ENCODE measurements at regions not wholly inside any gene's neighbourhood (a gene's known extent, or its start where the extent isn't known, plus 50 kb on each side); places are given as distances from the start of the nearest gene placed in this dataset.

DNA sequence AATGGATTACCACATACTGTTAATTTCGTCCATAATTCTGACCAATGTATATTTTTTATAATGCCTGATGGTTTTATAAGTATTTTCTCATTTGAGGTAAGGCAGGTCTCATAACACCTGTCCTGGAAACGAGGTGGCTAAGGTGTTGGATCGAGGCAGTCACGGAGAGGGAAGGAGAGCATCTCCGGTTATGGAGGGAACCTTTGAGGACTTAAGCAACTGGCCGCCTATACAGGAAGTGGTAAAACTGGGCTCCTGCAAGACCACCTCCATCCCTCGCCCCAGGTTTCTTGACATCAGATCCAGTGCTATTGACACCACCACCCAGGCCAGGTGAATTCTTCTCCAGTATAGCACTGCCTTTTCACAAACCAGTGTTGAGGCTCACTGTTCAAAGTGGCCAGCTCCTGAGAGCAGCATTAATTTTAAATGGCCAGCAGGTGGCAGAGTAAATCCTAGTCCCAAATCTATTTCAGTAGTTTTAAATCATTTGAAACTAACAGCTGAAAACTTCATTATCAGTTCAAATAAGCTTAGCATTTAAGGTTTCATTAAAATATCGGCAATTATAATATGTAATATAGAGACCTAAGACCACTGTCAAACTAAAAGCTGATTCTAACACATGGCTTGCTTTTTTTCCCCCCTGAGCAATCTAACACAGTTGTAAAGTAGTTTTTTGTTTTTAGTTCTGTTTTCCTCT is 100.8 kb downstream of the PPM1A start:
- intact Hi-C loops (cut with DNase I; ENCODE audit: low total_unique reads), result loop anchor here (10.0 kb wide), 1 partner anchor 215 kb away; no protein-coding TSS in a partner anchor

DNA sequence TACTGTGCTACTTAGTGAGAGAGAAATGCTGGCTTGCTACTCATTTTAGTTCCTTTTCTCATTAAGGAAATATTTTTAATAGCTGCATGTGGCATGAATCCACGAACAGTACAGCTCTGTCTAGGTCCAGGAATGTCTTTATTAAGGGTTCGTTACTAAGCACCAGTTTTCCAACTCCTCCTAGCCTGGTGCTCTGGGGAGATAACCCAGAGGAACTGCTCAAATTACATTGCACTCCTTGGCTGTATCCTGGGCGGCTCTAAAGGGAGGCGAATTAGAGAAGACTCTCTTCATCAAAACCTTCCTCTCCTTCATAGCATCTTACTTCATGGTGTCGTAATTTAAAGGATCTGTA is 101.3 kb downstream of the PPM1A start:
- no peak overlapping the region for H3K27ac ChIP-seq
- H3K9me3 ChIP-seq, result no peaks in the 10 kb centered on the region
- H3K36me3 ChIP-seq, result no peaks in the 10 kb centered on the region
- in situ Hi-C loops (cut with MboI; ENCODE audit: low pct_ligation_motif_present in 1 of 4, low pct_unique_long_range_greater_than_20kb in 1 of 4, low sequenced_read_pairs in 3 of 4) (loop anchor here in 1 of 4 donors (25.0 kb wide), 1 partner anchor 212 kb away; no protein-coding TSS in a partner anchor), intact Hi-C loops (cut with DNase I; ENCODE audit: low total_unique reads) (loop anchor here (10.0 kb wide), 1 partner anchor 214 kb away; no protein-coding TSS in a partner anchor)
- no peak for TF ChIP-seq POLR2A (IDR thresholded peaks at IDR 0.05)
- TF ChIP-seq CTCF (IDR thresholded peaks at IDR 0.05), result no peak
- TF ChIP-seq EP300 (IDR thresholded peaks at IDR 0.05; ENCODE audit: low read depth), result no peak
- TF ChIP-seq POLR2AphosphoS5 (IDR thresholded peaks at IDR 0.05), result no peak
- H3K27me3 ChIP-seq, result no peaks in the 10 kb centered on the region
- DNase-seq, result no peak
- H3K4me3 ChIP-seq, result no peak overlapping the region
- H3K4me1 ChIP-seq, result no peaks in the 10 kb centered on the region
- WGBS, 2 donors (ENCODE audit: low coverage in 1 of 2), result 65 to 66% methylated on average over 4 to 5 of the region's 5 CpGs

More for the DNA sequence above, 100.8 kb downstream of the PPM1A start:
- peak; percentile 16 for DNase-seq
- H3K27ac ChIP-seq, result no peak overlapping the region
- TF ChIP-seq POLR2AphosphoS5 (IDR thresholded peaks at IDR 0.05) (no peak), CTCF (IDR thresholded peaks at IDR 0.05) (peak; percentile 45 to 71 (median 60)), POLR2A (IDR thresholded peaks at IDR 0.05) (no peak), EP300 (IDR thresholded peaks at IDR 0.05; ENCODE audit: low read depth) (no peak)
- H3K9me3 ChIP-seq, result no peaks in the 10 kb centered on the region
- in situ Hi-C loops (cut with MboI; ENCODE audit: low pct_ligation_motif_present in 1 of 4, low pct_unique_long_range_greater_than_20kb in 1 of 4, low sequenced_read_pairs in 3 of 4), result loop anchor here in 3 of 4 donors (10.0 to 25.0 kb wide), 3 partner anchors 205 to 912 kb away; no protein-coding TSS in a partner anchor
- H3K27me3 ChIP-seq, result no peaks in the 10 kb centered on the region
- no peak overlapping the region for H3K4me3 ChIP-seq
- no peaks in the 10 kb centered on the region for H3K4me1 ChIP-seq
- H3K36me3 ChIP-seq, result no peaks in the 10 kb centered on the region
- WGBS, 2 donors (ENCODE audit: low coverage in 1 of 2), result 47 to 56% methylated on average over 7 to 8 of the region's 8 CpGs

DNA sequence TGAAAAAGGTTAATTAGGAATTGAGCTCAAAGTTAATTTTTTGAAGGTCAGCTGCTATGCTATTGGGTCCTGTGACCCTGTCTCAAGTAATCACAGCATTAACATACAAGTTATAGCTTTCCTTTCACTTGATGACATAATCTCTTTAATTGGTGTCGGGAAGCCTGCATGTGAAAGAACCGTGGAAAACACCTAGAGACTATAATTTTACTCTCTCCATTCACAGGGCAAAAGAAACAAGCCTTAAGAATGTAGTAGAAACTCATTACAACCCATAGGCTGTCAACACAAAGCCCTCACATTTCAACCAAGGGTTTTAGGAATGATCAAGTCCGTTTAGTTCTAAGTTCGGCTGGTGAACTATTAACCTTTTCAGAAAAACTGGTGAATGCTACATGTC is 104.4 kb downstream of the PPM1A start:
- TF ChIP-seq CTCF (IDR thresholded peaks at IDR 0.05) (no peak), EP300 (IDR thresholded peaks at IDR 0.05; ENCODE audit: low read depth) (no peak), POLR2A (IDR thresholded peaks at IDR 0.05) (no peak), POLR2AphosphoS5 (IDR thresholded peaks at IDR 0.05) (no peak)
- Histone ChIP-seq H3K27me3 (no peaks in the 10 kb centered on the region), H3K36me3 (no peaks in the 10 kb centered on the region), H3K4me3 (no peak overlapping the region), H3K4me1 (no peaks in the 10 kb centered on the region), H3K9me3 (no peaks in the 10 kb centered on the region), H3K27ac (no peak overlapping the region)
- 69 to 83% methylated on average over 3 to 4 of the region's 4 CpGs for WGBS, 2 donors (ENCODE audit: low coverage in 1 of 2)
- DNase-seq, result no peak
- in situ Hi-C loops (cut with MboI; ENCODE audit: low pct_ligation_motif_present in 1 of 4, low pct_unique_long_range_greater_than_20kb in 1 of 4, low sequenced_read_pairs in 3 of 4) (loop anchor here in 1 of 4 donors (25.0 kb wide), 1 partner anchor 209 kb away; no protein-coding TSS in a partner anchor), intact Hi-C loops (cut with DNase I; ENCODE audit: low total_unique reads) (loop anchor here (10.0 kb wide), 1 partner anchor 211 kb away; no protein-coding TSS in a partner anchor)

DNA sequence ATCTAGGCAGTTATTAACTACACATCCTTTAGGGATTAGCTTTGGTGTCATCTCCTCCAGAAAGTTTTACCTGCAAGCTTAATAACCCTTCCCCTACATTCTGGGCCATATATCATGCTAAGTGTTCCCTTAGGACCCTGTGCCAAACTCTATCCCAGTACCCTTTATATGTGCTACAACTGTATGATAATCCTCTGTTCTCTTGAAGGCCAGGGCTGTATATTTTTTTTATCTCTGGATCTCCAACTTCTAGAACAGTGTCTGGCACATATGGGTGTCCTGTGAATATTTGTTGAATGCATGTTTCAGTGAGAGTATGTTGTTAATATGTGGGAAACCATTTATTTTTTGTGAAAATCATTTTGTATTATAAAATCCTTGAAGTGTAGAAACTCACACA is 106.7 kb downstream of the PPM1A start:
- Histone ChIP-seq H3K27me3 (no peaks in the 10 kb centered on the region), H3K27ac (no peak overlapping the region)

More for the DNA sequence above, 106.7 kb downstream of the PPM1A start:
- Histone ChIP-seq H3K4me3 (no peak overlapping the region), H3K4me1 (no peaks in the 10 kb centered on the region), H3K36me3 (no peaks in the 10 kb centered on the region), H3K9me3 (no peaks in the 10 kb centered on the region)
- intact Hi-C loops (cut with DNase I; ENCODE audit: low total_unique reads) (loop anchor here (10.0 kb wide), 1 partner anchor 209 kb away; no protein-coding TSS in a partner anchor), in situ Hi-C loops (cut with MboI; ENCODE audit: low pct_ligation_motif_present in 1 of 4, low pct_unique_long_range_greater_than_20kb in 1 of 4, low sequenced_read_pairs in 3 of 4) (loop anchor here in 1 of 4 donors (25.0 kb wide), 1 partner anchor 207 kb away; no protein-coding TSS in a partner anchor)
- no peak for TF ChIP-seq POLR2A (IDR thresholded peaks at IDR 0.05)
- no peak for DNase-seq

Data from transverse colon (tissue), 4 donors.